Progenitor cell of endocrine pancreas (in vitro differentiated cells): ENCODE measurements at regions not wholly inside any gene's neighbourhood (a gene's known extent, or its start where the extent isn't known, plus 50 kb on each side); places are given as distances from the start of the nearest gene placed in this dataset.
A peak's percentile ranks its signal among the peaks of the same experiment; 100 is the strongest.

Experiments used
- DNase-seq: peaks from one replicate; pipeline ENCODE4 v3.0.0; 2021; ENCODE audit warnings: low spot score; ENCODE audit not compliant: unreplicated experiment
- H3K27ac Mint-ChIP-seq: 2 replicates; pipeline ENCODE4 v1.8.0; 2021; ENCODE audit warnings: mild to moderate bottlenecking, moderate library complexity, mixed read lengths
- H3K27me3 Mint-ChIP-seq: 2 replicates; pipeline ENCODE4 v1.8.0; 2021; ENCODE audit warnings: mixed read lengths
- H3K36me3 Mint-ChIP-seq: 2 replicates; pipeline ENCODE4 v1.8.0; 2022; ENCODE audit warnings: mixed read lengths; ENCODE audit not compliant: insufficient read depth
- H3K4me1 Mint-ChIP-seq: 2 replicates; pipeline ENCODE4 v1.8.0; 2021; ENCODE audit warnings: low read depth, mixed read lengths
- H3K4me3 Mint-ChIP-seq: 2 replicates; pipeline ENCODE4 v1.8.0; 2021; ENCODE audit warnings: low read depth, mild to moderate bottlenecking, moderate library complexity, mixed read lengths
- H3K9me3 Mint-ChIP-seq: 2 replicates; pipeline ENCODE4 v1.8.0; 2021; ENCODE audit warnings: low read depth, mixed read lengths
- TF ChIP-seq, protein P1 (sequence below): fragments of 200-600 bp; sonication (generic); IDR thresholded peaks from one replicate; pipeline ENCODE4 v1.5.0; 2021; ENCODE audit warnings: antibody characterized with exemption, mild to moderate bottlenecking; ENCODE audit not compliant: unreplicated experiment

DNA sequence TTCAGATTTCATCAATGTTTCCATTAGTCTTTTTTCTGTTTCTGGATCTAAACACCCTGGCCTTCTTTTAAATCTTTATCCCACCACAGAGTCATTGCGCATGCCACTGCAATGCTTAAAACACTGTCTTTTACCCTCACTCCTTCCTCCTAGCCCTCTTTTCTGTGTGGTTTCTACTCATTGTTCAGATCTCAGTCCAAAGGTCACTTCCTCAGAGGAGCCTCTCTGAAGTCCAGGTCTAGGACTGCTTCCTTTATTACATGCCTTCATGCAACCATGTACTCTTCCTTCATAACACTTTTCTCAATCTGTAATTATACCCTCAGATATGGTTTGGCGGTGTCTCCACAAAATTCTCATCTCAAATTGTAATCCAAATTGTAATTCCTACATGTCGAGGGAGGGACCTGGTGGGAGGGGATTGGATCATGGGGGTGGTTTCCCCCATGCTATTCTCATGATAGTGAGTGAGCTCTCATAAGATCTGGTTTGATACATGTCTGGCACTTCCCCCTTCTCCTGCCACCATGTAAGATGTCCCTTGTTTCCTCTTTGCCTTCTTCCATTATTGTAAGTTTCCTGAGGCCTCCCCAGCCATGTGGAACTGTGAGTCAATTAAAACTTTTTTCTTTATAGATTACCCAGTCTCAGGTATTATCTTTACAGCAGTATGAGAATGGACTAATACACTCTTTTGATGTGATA lies 808.9 kb downstream of the DIAPH3 start:
- peaks cover 8% of the 10 kb centered on the region for H3K9me3 Mint-ChIP-seq
- H3K27ac Mint-ChIP-seq = peak overlapping the region; percentile 59
- H3K4me1 Mint-ChIP-seq = peaks cover 48% of the 10 kb centered on the region
- peaks cover 6% of the 10 kb centered on the region for H3K27me3 Mint-ChIP-seq
- TF ChIP-seq, protein P1, sequence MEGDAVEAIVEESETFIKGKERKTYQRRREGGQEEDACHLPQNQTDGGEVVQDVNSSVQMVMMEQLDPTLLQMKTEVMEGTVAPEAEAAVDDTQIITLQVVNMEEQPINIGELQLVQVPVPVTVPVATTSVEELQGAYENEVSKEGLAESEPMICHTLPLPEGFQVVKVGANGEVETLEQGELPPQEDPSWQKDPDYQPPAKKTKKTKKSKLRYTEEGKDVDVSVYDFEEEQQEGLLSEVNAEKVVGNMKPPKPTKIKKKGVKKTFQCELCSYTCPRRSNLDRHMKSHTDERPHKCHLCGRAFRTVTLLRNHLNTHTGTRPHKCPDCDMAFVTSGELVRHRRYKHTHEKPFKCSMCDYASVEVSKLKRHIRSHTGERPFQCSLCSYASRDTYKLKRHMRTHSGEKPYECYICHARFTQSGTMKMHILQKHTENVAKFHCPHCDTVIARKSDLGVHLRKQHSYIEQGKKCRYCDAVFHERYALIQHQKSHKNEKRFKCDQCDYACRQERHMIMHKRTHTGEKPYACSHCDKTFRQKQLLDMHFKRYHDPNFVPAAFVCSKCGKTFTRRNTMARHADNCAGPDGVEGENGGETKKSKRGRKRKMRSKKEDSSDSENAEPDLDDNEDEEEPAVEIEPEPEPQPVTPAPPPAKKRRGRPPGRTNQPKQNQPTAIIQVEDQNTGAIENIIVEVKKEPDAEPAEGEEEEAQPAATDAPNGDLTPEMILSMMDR = no peak
- DNase-seq = no peak
- H3K4me3 Mint-ChIP-seq = peak overlapping the region; percentile 10
- H3K36me3 Mint-ChIP-seq = peaks cover 6% of the 10 kb centered on the region

GRCh38 chr13:59356607-59357006 lies 807.1 kb downstream of the DIAPH3 start:
- Mint-ChIP-seq H3K36me3 (peaks cover 6% of the 10 kb centered on the region), H3K4me1 (peaks cover 39% of the 10 kb centered on the region), H3K27ac (no peak overlapping the region), H3K27me3 (peaks cover 3% of the 10 kb centered on the region), H3K9me3 (peaks cover 8% of the 10 kb centered on the region), H3K4me3 (no peak overlapping the region)
- no peak for DNase-seq
- TF ChIP-seq, protein P1 = no peak

- peaks cover 3% of the 10 kb centered on the region for H3K27me3 Mint-ChIP-seq
- H3K9me3 Mint-ChIP-seq = peaks cover 8% of the 10 kb centered on the region
- DNase-seq = no peak
- no peak overlapping the region for H3K27ac Mint-ChIP-seq
- TF ChIP-seq, protein P1 = no peak
- H3K4me1 Mint-ChIP-seq = peaks cover 31% of the 10 kb centered on the region
- no peak overlapping the region for H3K4me3 Mint-ChIP-seq
- peaks cover 6% of the 10 kb centered on the region for H3K36me3 Mint-ChIP-seq
These were observed 805.7 kb downstream of the DIAPH3 start for GRCh38 chr13:59358014-59358413.

- no peak for DNase-seq
- Mint-ChIP-seq H3K4me1 (peaks cover 30% of the 10 kb centered on the region), H3K27ac (no peak overlapping the region), H3K36me3 (no peaks in the 10 kb centered on the region), H3K4me3 (no peak overlapping the region), H3K9me3 (peaks cover 2% of the 10 kb centered on the region), H3K27me3 (peaks cover 3% of the 10 kb centered on the region)
- TF ChIP-seq, protein P1 = no peak
These were observed 803.6 kb downstream of the DIAPH3 start for GRCh38 chr13:59360108-59360507.

- no peak for DNase-seq
- Mint-ChIP-seq H3K36me3 (no peaks in the 10 kb centered on the region), H3K4me3 (no peak overlapping the region), H3K27ac (no peak overlapping the region), H3K9me3 (no peaks in the 10 kb centered on the region), H3K27me3 (peaks cover 3% of the 10 kb centered on the region), H3K4me1 (peaks cover 22% of the 10 kb centered on the region)
- TF ChIP-seq, protein P1 = no peak
These were observed 802.8 kb downstream of the DIAPH3 start for GRCh38 chr13:59360916-59361315.
